ENCODE measurements at regions not wholly inside any gene's neighbourhood (a gene's known extent, or its start where the extent isn't known, plus 50 kb on each side); places are given as distances from the start of the nearest gene placed in this dataset.

DNA sequence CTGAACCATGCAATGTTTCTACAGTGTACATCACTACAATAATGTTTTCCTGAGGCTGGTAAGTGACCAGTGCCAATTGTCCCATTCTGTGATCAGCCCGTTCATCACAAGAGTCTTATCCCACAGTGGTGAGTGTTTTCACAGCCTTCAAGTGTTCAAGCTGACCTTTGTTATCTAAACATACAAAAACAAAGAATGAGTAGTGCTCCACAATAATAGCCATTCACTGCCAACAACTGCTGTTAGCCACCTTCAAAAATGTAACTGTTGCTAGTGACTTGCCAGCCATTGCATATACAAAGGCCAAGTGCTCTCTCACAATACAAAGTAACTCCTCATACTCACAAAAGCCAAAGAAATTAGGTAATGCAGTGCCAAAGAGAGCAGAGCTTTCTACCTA is 1084.1 kb downstream of the FAM133A start:
- TF ChIP-seq CTCF (IDR thresholded peaks at IDR 0.05) (no peak), ZFX (IDR thresholded peaks at IDR 0.05; ENCODE audit: borderline replicate concordance) (no peak)
